Non-pigmented ciliary epithelial cell (primary cell): ENCODE measurements at regions not wholly inside any gene's neighbourhood (a gene's known extent, or its start where the extent isn't known, plus 50 kb on each side); places are given as distances from the start of the nearest gene placed in this dataset.

Experiments used
- DNase-seq: peaks from one replicate; pipeline ENCODE4 v3.0.0-alpha.2; 2010; ENCODE audit warnings: low read depth

DNA sequence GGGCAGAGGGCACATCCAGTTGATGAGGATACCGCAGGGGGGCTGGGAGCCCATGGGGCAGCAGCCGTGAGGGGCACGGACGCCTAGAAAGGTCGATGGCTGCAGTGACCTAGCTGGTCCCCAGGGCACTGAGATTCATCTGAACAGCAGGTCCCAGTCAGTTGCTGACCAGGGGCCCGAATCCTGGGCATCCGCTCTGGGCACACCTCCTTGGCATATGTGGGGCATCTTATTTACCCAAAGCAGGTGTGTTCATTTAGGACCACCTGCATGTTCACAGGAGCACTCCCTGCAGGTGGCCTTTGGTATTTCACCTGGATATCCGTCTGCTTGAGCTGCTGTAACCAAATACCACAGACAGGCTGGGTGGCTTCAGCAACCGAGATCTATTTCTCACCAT is 72.0 kb upstream of the ODC1 start:
- no peak for DNase-seq

GRCh38 chr2:10519394-10519740 is 71.2 kb upstream of the ODC1 start:
- no peak for DNase-seq

DNA sequence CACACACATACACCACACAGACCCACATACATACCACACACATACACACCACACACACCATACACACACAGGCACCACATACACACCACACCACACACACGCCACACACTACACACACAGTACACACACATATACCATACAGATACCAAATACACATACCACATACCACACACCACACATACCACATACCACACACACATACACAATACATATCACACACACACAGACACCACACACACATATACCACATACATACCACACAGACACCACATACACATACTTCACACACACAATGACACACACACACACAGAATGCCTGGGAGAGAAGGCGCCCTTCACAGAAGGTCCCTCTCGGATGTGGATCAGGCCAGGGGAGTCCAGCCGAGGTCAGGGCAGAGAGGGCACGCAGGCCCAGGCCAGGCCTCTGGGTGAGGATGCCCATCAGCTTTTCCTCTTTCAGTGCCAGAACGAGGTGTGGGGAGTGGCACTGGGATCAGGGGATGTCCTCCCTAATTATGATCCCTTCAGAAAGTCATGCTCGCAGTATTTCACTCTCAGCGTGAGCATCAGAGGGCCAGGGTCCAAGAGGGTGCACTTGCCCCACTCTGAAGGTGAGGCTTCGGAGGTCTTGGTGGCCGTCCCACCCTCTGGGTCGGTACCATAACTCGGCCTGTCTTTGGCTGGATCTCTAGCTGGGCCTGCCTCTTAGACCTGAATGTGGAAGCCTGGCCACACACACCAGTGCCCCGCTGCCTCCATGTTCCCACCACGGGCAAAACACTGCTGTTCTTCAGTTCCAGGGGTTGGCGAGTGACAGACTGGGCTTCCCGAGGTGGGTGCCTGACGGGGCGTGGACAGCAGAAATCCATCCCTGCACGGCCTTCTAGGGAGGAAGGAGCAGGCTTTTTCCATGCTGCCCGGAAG is 70.6 kb upstream of the ODC1 start:
- DNase-seq: no peak

- DNase-seq: no peak
Observed at GRCh38 chr2:10517351-10518043, 69.4 kb upstream of the ODC1 start.

- no peak for DNase-seq
Observed at GRCh38 chr2:10515887-10516286, 67.8 kb upstream of the ODC1 start.

DNA sequence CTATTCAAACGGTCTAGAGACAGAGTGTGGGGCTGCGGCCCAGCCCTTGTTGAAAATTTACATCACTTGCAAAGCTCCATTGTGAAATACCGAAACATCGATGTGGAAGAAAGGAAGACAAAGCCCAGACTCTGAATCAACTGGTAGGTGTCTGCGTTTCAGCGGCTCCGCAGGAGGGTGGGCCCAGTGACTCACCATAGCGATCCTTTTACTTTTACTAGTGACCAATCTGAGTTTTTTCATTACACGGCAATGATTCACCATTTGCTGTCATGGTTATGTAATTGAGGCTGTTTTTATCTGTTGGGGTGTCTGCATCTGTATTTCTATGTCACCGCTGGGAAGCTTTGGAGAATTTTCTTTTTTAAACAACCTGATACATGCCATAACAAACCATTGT is 66.6 kb upstream of the ODC1 start:
- DNase-seq: peak; percentile 81

DNA sequence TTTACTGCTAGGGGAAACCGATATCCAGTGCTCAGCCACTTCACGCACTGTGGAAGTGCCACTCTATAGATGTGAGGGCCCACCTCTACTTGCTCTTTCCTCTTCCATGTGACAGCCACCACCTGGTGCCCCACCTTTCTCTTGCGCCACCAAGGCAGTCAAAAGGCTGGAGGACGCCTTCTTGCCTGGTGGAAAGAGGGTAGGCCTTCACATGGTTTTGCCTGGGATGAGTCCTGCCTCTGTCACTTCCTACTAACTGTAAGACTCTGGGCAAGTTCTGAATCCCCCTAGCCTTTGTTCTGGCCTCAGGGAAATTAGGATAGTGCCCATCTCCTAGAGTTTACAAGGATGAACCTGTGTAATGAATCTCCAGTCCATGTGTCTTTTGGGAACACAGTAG is 66.1 kb upstream of the ODC1 start:
- DNase-seq: no peak

DNA sequence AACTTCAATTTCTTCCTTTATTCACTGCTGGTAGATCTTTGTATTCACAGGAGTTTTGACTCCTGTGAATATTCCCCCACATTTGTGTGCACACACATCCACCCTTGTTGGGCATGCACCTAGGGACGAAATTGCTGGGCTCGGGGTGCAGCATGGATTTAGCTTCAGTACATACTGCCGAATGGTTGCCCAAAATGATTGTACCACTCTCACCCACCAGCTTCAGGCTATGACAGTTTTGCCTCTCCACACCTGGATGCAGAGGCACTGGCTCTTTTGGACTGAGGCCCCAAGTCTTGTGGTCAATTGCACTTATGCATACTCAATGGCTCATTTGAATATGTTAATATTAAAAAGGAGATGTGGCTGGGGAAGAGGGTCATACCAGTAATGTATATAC is 65.1 kb upstream of the ODC1 start:
- DNase-seq: no peak

GRCh38 chr2:10508038-10508437 is 59.9 kb upstream of the ODC1 start:
- no peak for DNase-seq

DNA sequence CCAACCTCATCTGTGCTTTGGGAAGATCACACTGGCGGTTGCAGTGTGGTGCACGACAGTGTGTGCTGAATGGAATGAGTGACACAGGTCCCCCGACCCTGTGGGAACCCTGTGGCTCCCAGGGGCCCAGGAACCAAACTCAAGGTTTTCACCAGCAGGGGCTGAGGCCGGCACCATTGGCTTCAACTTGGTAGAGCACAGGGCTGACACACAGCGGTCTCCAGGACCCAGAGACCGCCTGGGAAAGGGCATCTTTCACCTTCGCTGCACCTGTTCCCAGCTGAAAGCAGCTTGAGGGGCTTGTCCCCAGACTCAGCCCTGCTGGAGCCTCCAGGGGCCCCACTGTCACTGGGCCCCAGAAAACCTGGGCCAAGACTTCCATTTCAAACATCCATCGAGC is 59.0 kb upstream of the ODC1 start:
- no peak for DNase-seq

GRCh38 chr2:10504994-10505820 is 57.1 kb upstream of the ODC1 start:
- DNase-seq: no peak

DNA sequence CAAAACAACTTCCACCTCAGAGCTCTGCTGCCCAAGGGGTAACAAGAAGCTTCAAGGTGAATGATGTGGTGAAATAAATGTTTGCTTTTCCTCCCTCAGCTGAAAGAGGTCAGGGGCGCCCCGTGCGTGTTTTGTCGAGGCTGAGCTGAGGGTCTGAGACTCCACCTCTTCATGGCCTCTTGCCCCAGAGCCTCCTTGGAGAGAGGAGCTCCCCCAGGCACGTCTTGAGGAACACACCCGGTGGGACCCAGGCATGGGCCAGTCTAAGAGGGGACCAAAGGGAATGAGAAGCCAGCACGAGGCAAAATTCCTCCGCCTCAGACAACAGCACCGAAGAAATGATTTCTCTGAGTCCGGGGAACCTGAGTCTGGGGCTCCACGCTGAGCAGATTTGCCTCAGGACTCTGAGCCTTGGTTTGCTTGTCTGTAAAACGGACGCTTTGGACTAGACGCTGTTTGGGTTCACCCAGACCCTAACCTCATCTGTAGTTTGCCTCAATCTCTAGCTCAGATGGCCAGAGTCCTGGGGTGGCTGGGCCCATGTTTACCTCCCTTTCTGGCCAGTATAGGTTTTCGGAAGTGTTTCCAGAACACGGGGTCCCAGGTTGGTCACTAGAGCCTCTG is 56.4 kb upstream of the ODC1 start:
- no peak for DNase-seq

GRCh38 chr2:10502803-10503107 is 54.6 kb upstream of the ODC1 start:
- no peak for DNase-seq

DNA sequence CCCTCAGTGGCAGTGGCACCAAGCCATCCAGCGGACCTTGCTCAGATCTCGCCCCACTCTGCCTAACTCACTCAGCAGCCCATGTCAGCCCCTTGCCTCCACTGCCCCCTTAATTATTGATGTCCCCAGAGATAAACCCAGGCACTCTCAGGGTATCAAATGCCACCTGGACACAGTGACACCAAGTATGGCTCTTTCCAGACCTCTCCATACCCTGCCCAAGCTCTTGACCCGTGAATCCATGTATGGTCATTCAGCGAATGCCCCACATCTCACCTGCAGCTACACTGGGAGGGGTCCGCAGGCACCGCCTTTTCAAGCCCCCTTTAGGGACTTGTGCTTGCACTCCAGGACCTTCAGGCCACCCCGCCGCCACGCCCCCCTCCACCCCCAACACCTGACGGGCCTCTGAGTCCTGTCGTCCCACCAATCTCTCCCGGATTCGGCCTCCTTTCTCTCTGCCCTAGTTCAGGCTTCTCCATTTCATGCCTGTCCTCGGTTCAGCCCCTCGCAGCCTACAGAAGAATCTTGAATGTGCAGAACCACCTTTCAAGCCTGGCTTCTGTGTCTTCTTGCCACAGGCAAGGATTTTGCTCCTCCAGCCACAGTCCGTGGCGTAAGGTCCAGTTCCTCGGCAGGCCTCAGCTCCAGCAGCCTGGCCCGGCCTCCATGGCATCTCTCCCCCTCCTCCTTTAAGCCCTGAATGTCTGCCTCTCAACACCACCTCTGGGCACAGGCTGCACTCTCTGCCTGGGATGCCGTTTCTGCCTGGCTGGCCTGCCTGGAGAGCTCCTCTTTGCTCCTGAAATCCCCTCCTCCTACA is 54.1 kb upstream of the ODC1 start:
- DNase-seq: no peak

- no peak for DNase-seq
Observed at GRCh38 chr2:10501451-10501961, 53.4 kb upstream of the ODC1 start.

DNA sequence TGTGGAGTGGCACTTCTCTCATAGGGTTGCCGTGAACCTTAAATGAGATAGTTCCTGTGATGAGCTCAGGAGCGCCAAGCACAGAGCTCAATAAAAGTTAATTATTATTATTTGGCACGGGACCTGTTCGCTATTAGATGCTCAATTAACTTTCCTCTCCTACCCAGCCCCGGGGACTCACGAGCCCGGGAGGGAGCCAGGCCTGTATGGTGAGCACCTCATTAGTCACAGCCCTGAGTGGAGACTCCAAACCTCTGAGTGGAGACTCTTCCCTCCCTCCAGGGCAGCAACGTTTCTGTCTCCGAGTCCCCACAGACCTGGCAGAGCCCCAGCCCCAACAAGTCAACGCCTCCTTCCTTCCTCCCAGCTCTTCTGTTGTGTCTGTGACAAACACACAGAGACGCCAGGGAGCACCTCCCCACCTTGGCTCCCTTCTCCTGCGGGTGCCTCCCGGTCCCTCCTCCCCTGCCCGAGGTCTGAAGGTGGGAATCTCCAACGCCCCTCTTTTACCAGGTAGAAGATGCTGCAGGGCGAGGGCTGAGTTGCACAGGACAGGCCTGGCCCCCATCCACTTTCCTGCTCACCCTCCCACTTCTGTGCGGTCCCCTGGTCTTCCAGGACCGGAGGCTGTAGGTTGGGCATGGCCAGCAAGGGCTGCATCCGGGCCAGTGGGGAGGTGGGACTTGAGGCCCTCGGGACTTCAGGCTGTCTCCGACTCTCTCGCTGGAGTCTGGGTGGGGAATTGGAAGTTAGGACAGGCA is 52.7 kb upstream of the ODC1 start:
- no peak for DNase-seq

DNA sequence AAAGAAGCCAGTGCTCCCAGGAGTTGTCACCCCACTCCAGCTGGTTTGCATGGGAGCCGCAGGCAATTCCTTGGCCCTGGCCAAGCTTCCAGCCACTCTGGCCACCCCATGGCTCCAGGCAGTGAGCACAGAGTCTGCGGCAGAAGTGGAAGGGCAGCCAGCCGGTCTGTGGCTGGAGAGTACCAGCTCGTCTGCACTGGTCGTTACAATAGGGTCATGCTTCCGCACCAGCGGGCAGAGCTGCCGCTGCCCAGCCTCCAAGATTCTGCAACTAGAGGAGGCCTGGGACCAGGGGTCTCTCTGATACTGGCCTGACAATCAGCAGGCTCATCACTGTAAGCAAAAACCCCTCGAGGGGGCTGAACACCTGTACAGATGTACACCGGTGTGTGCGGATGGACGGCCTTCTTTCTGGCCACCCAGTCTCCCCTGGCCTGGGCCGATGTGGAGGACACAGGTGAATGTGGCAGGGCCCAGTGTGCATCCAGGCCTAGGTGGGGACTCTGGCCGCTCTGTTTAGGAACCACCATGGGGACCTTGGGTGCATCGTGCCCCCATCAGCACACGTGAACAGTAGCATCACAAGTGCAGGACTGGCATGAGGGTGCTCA is 51.9 kb upstream of the ODC1 start:
- DNase-seq: no peak

DNA sequence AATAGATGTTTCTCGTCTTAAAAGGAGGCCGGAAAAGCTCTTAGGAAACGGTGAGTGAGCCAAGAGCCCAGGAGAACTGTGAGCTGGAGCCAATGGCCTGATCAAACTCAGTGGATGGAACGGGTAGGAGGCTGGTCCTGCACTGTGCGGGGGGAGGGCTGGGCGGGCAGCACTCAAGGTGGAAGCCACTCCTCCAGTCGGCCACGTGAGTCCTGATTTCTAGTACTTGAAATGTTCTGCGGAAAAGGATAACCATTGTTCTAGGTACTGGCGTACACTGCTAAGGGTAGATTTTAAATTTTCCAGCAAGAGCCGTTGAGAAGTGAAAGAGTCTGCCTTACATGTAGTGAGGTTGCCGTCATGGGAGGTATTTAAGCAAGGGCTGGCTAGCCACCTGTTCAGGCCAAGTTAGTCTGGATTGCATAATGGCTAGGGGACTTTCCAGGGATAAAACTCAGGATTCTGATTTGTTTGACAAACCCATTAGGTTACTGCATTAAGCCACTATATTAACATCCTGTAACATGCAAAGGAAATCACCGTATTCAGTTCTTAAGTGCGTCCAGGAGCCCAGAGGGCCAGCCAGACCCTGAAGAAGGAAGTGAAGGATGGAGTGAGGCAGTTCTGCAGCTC is 51.3 kb upstream of the ODC1 start:
- no peak for DNase-seq

GRCh38 chr2:10498525-10499274 is 50.6 kb upstream of the ODC1 start:
- DNase-seq: no peak
